ENCODE measurements at regions not wholly inside any gene's neighbourhood (a gene's known extent, or its start where the extent isn't known, plus 50 kb on each side); places are given as distances from the start of the nearest gene placed in this dataset.

DNA sequence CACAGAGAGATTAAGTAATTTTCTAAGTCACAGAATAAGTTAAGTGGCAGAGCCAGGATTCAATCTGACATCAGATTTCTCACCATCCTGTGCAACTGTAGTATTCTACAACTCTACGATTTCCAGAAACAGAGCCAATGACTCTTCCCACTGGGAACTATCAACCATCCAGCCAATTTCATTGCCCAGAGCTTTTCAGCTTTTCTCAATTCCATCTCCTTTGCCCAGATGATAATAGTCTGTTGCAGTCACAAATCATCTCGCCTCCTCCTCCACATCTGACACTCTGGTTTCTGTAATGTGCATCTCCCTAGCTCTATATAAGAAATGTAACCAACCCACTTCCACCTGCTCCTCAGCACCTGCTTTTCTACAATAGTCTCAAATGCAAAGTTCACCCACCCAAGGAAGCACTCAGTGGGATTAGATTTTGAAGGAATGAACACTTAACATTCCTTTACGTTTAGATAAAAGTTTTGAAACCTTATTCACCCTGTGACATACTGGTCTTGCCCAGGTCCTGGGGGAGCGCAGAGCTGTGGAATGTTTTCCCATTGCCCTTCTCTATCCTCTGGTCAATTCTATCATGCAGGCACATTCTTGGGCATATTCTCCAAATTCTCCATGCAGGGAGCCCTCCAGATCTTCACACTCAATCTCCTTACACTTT lies 167.8 kb upstream of the ASIC2 start:
- Histone ChIP-seq H3K4me3 (no peak overlapping the region), H3K9me3 (no peaks in the 10 kb centered on the region), H3K4me1 (no peaks in the 10 kb centered on the region), H3K27me3 (peaks cover 55% of the 10 kb centered on the region), H3K27ac (no peak overlapping the region), H3K36me3 (no peaks in the 10 kb centered on the region)
- TF ChIP-seq POLR2A (IDR thresholded peaks at IDR 0.05) (no peak), EP300 (IDR thresholded peaks at IDR 0.05) (no peak), POLR2AphosphoS5 (IDR thresholded peaks at IDR 0.05) (no peak)
- TF ChIP-seq, protein P1, sequence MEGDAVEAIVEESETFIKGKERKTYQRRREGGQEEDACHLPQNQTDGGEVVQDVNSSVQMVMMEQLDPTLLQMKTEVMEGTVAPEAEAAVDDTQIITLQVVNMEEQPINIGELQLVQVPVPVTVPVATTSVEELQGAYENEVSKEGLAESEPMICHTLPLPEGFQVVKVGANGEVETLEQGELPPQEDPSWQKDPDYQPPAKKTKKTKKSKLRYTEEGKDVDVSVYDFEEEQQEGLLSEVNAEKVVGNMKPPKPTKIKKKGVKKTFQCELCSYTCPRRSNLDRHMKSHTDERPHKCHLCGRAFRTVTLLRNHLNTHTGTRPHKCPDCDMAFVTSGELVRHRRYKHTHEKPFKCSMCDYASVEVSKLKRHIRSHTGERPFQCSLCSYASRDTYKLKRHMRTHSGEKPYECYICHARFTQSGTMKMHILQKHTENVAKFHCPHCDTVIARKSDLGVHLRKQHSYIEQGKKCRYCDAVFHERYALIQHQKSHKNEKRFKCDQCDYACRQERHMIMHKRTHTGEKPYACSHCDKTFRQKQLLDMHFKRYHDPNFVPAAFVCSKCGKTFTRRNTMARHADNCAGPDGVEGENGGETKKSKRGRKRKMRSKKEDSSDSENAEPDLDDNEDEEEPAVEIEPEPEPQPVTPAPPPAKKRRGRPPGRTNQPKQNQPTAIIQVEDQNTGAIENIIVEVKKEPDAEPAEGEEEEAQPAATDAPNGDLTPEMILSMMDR (IDR thresholded peaks at IDR 0.05): no peak
- 72% methylated on average over 3 of the region's 4 CpGs for whole genome bisulfite sequencing, 2 donors (ENCODE audit: low coverage in 1 of 2)
- ATAC-seq: no peak

DNA sequence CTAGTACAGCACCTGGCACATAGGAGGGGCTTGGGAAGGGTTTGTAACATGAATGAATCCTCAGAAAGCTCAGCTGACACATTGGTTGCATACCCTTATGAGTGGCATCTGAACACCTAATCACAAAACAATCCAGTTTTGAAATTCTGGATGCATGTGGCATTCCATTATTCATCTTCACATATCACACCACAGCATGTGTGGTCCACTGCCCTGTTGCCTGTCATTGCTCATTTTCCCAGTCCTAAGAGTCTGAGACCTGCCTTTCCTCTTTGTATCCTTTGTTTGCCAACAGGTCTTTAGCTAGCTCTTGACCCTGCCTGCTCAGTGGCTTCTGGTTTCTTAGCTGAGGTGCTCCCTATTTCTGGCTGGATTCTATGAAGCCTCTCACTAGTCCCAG lies 170.8 kb upstream of the ASIC2 start:
- ATAC-seq: no peak
- no peak for TF ChIP-seq EP300 (IDR thresholded peaks at IDR 0.05)
- TF ChIP-seq, protein P1 (IDR thresholded peaks at IDR 0.05): no peak
- TF ChIP-seq POLR2AphosphoS5 (IDR thresholded peaks at IDR 0.05): no peak
- no peak for TF ChIP-seq POLR2A (IDR thresholded peaks at IDR 0.05)
- H3K4me3 ChIP-seq: no peak overlapping the region
- no peak overlapping the region for H3K27ac ChIP-seq
- peaks cover 28% of the 10 kb centered on the region for H3K27me3 ChIP-seq
- no peaks in the 10 kb centered on the region for H3K9me3 ChIP-seq
- no peaks in the 10 kb centered on the region for H3K36me3 ChIP-seq
- H3K4me1 ChIP-seq: no peaks in the 10 kb centered on the region

DNA sequence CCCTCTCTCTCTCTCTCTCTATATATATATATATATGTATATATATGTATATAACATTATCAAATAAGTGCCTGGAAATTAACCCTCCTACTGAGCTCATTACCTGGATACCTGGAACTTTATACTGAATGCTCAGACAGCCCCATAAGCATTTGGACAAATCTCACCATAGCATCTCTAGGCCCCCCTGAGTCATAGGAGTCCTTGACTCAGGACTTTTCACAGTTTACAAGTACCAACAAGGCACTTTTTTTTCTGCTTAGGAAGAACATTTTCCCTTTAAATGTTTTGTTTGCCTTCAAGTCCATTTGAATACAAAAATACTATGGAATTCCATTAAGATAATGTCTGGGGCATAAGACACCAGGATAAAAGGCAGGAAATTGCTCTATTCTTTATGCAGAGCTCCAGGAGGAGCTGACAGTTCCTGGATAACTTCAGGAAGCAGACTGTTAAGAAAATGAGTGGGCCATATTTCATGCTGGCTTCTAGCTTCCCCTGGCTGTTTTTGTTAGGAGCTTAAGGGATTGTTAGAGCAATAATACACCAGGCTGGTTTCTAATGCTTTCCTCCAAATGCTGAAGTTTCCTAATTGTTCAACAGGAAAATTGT lies 171.7 kb upstream of the ASIC2 start:
- H3K36me3 ChIP-seq: no peaks in the 10 kb centered on the region
- TF ChIP-seq EP300 (IDR thresholded peaks at IDR 0.05) (no peak), POLR2A (IDR thresholded peaks at IDR 0.05) (no peak), POLR2AphosphoS5 (IDR thresholded peaks at IDR 0.05) (no peak)
- TF ChIP-seq, protein P1 (IDR thresholded peaks at IDR 0.05): no peak
- no peak overlapping the region for H3K4me3 ChIP-seq
- H3K9me3 ChIP-seq: no peaks in the 10 kb centered on the region
- H3K27ac ChIP-seq: no peak overlapping the region
- H3K27me3 ChIP-seq: peaks cover 20% of the 10 kb centered on the region
- H3K4me1 ChIP-seq: no peaks in the 10 kb centered on the region
- ATAC-seq: no peak

DNA sequence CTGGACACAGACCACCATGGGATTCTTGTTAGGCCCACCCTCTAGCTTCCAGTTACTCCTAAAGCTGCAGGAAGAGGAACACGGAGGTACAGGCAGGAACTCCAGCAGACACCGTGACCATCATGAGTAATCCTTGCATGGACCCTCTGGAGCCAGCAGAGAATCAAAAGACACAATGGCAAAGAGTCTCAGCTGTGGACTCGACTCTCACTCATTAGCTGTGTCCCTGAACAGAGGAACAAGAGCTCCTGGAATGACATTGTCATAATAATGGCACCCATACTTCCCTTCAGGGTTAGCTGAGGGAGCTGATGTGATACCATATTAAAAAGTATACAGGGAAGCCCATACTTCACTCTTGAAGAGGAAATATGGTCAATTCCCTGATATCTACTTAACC lies 176.3 kb upstream of the ASIC2 start:
- H3K27ac ChIP-seq: no peak overlapping the region
- H3K36me3 ChIP-seq: no peaks in the 10 kb centered on the region
- peaks cover 2% of the 10 kb centered on the region for H3K27me3 ChIP-seq
- H3K4me3 ChIP-seq: no peak overlapping the region
- WGBS, 2 donors (ENCODE audit: low coverage in 1 of 2): 71% methylated on average over 3 of the region's 3 CpGs; no CpG with 5 or more reads in 1 of the 2 donors
- ATAC-seq: no peak
- TF ChIP-seq, protein P1 (IDR thresholded peaks at IDR 0.05): no peak
- TF ChIP-seq POLR2AphosphoS5 (IDR thresholded peaks at IDR 0.05) (no peak), EP300 (IDR thresholded peaks at IDR 0.05) (no peak), POLR2A (IDR thresholded peaks at IDR 0.05) (no peak)
- H3K9me3 ChIP-seq: no peaks in the 10 kb centered on the region
- H3K4me1 ChIP-seq: no peaks in the 10 kb centered on the region

DNA sequence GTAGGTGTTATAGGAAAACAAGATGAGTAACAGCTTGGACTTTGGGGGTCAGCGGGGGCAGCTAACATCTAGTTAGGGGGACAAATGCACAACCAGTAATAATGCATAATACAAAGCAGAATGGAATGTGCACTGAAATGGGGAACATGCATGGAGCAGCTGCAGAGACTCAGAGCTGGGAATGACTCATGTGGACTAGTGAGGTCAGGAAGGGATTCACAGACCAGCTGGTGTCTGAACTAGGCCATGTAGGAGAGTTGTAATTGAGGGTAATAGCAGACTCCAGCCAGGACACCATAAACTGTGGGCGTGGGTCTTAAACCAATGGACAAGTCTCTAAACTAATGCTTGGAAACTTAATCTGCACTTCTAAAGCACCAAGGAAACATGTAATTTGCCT lies 176.8 kb upstream of the ASIC2 start:
- TF ChIP-seq POLR2AphosphoS5 (IDR thresholded peaks at IDR 0.05): peak; percentile 18
- no peak for TF ChIP-seq EP300 (IDR thresholded peaks at IDR 0.05)
- 27 to 51% methylated on average over 2 of the region's 2 CpGs for WGBS, 2 donors (ENCODE audit: low coverage in 1 of 2)
- H3K27me3 ChIP-seq: peaks cover 6% of the 10 kb centered on the region
- no peak overlapping the region for H3K27ac ChIP-seq
- H3K36me3 ChIP-seq: no peaks in the 10 kb centered on the region
- no peaks in the 10 kb centered on the region for H3K9me3 ChIP-seq
- no peaks in the 10 kb centered on the region for H3K4me1 ChIP-seq
- peak; percentile 61 for ATAC-seq
- no peak overlapping the region for H3K4me3 ChIP-seq

All from gastroesophageal sphincter (tissue), 4 donors.